PC-9 (cell line): ENCODE measurements at regions not wholly inside any gene's neighbourhood (a gene's known extent, or its start where the extent isn't known, plus 50 kb on each side); places are given as distances from the start of the nearest gene placed in this dataset.

ENCODE experiments used
- CTCF ChIP-seq: fragments of 200-600 bp; sonication (generic); conservative IDR thresholded peaks from 2 replicates; pipeline ENCODE4 v1.6.1; 2017; ENCODE audit warnings: mixed run types, antibody characterized with exemption, mild to moderate bottlenecking, moderate library complexity
- EZH2 ChIP-seq: fragments of 200-600 bp; sonication (generic); IDR thresholded peaks from 2 replicates; pipeline ENCODE4 v1.8.0; 2017; ENCODE audit warnings: antibody characterized with exemption, low read depth

- TF ChIP-seq CTCF (no peak), EZH2 (no peak)
These were observed 172.2 kb downstream of the SNAPC1 start for GRCh38 chr14:61934385-61934784.
